Panc1 (cell line): ENCODE measurements at regions not wholly inside any gene's neighbourhood (a gene's known extent, or its start where the extent isn't known, plus 50 kb on each side); places are given as distances from the start of the nearest gene placed in this dataset.
A peak's percentile ranks its signal among the peaks of the same experiment; 100 is the strongest.

ENCODE experiments used
- ATAC-seq: fragments of 200-7000 bp; cut with Tn5 transposase; 2 replicates; pipeline ENCODE4 v1.9.1; 2020; ENCODE audit warnings: mild to moderate bottlenecking, moderate library complexity
- BruUV-seq: library from RNA; stranded (reverse); fragments of 400-500 nt; replicated peaks from 2 replicates; lab custom pipeline; 2021; lab: Mats Ljungman, UMichigan
- CTCF ChIA-PET: fragments of 300-600 bp; sonication (Branson Sonifier 250); formaldehyde crosslinking; loops from one replicate; lab custom pipeline; 2022; ENCODE audit warnings: antibody characterized with exemption; lab: Charles Lee
- POLR2A ChIA-PET: fragments of 300-600 bp; sonication (Branson Sonifier 250); formaldehyde crosslinking; loops from one replicate; lab custom pipeline; 2022; ENCODE audit warnings: antibody characterized with exemption; lab: Charles Lee
- DNase-seq: peaks from one replicate; pipeline ENCODE4 v3.0.0-alpha.2; 2010; ENCODE audit warnings: low read depth, low spot score
- H3K27ac ChIP-seq: 2 replicates; pipeline ENCODE4 v1.5.1; 2011; ENCODE audit warnings: mild to moderate bottlenecking, low read length, inconsistent platforms
- H3K27me3 ChIP-seq: fragments of 200-500 bp; sonication (Bioruptor generic); 2 replicates; pipeline ENCODE4 v1.6.0; 2014; ENCODE audit warnings: low read length, inconsistent platforms; ENCODE audit not compliant: control insufficient read depth, insufficient read depth
- H3K36me3 ChIP-seq: fragments of 200-500 bp; sonication (Bioruptor generic); 2 replicates; pipeline ENCODE4 v1.5.1; 2014; ENCODE audit warnings: inconsistent platforms, mild to moderate bottlenecking, low read length, moderate library complexity; ENCODE audit not compliant: control insufficient read depth, insufficient read depth
- H3K4me1 ChIP-seq: 2 replicates; pipeline ENCODE4 v1.5.1; 2011; ENCODE audit warnings: inconsistent platforms, mild to moderate bottlenecking, low read length, moderate library complexity; ENCODE audit not compliant: control insufficient read depth, insufficient read depth
- H3K4me3 ChIP-seq, 2 experiments: 2 replicates each; pipeline ENCODE4 v1.5.1; 2011 to 2012; ENCODE audit warnings: low read depth in 2 of 2, low read length in 2 of 2, mild to moderate bottlenecking in 2 of 2, inconsistent platforms in 1 of 2, moderate library complexity in 1 of 2
- H3K9me3 ChIP-seq: fragments of 200-500 bp; sonication (Bioruptor generic); 2 replicates; pipeline ENCODE4 v1.5.1; 2014; ENCODE audit warnings: low read depth, mild to moderate bottlenecking, inconsistent platforms, low read length, moderate library complexity; ENCODE audit not compliant: control insufficient read depth, insufficient read depth
- CTCF ChIP-seq: fragments of 450-650 bp; IDR thresholded peaks from 2 replicates; pipeline ENCODE4 v1.5.1; 2017; ENCODE audit warnings: mild to moderate bottlenecking
- POLR2AphosphoS5 ChIP-seq: IDR thresholded peaks from 2 replicates; pipeline ENCODE4 v1.6.1; 2012; ENCODE audit warnings: mild to moderate bottlenecking, low read depth, low read length, moderate library complexity
- SIN3A ChIP-seq: IDR thresholded peaks from 2 replicates; pipeline ENCODE4 v1.6.1; 2012; ENCODE audit warnings: low read depth, mild to moderate bottlenecking, low read length, moderate library complexity, borderline replicate concordance; ENCODE audit not compliant: insufficient read depth
- TCF7L2 ChIP-seq: IDR thresholded peaks from 2 replicates; pipeline ENCODE4 v1.6.1; 2011; ENCODE audit warnings: mild to moderate bottlenecking, low read depth, low read length, inconsistent platforms
- in situ Hi-C: cut with HindIII; loops from 2 replicates; pipeline ENCODE4 v1.10.0; 2016; ENCODE audit warnings: low sequenced_read_pairs, low pct_unique_long_range_greater_than_20kb
- intact Hi-C: fragments of 100-400 bp; cut with micrococcal nuclease; formaldehyde crosslinking; loops from one replicate; pipeline ENCODE4 v1.10.0; 2022; ENCODE audit not compliant: unreplicated experiment
- TF ChIP-seq, protein P1 (sequence below), 2 experiments: IDR thresholded peaks; 2 replicates each; pipeline ENCODE4 v1.6.1; 2011 to 2012; ENCODE audit warnings: low read depth in 2 of 2, control low read depth in 1 of 2, low read length in 1 of 2, mild to moderate bottlenecking in 1 of 2, moderate library complexity in 1 of 2; ENCODE audit not compliant: insufficient read depth in 1 of 2

GRCh38 chr18:57210716-57211411, 64.0 kb downstream of the BOD1L2 start:
- Histone ChIP-seq H3K27me3 (no peaks in the 10 kb centered on the region), H3K4me3 (0 out of 4 replicates have a peak overlapping the region, but pooled peaks of 1 of the 2 experiments have one; percentile 11), H3K27ac (no peak overlapping the region), H3K36me3 (no peaks in the 10 kb centered on the region), H3K9me3 (no peaks in the 10 kb centered on the region), H3K4me1 (0 out of 2 replicates have a peak, but pooled peaks cover 3% of the 10 kb centered on the region)
- CTCF ChIA-PET: no interaction called here
- DNase-seq: no peak
- ATAC-seq: peak; percentile 77
- BruUV-seq: no TSS peak
- POLR2A ChIA-PET: no interaction called here
- TF ChIP-seq TCF7L2 (no peak), CTCF (no peak), SIN3A (no peak), POLR2AphosphoS5 (no peak)
- TF ChIP-seq, protein P1, sequence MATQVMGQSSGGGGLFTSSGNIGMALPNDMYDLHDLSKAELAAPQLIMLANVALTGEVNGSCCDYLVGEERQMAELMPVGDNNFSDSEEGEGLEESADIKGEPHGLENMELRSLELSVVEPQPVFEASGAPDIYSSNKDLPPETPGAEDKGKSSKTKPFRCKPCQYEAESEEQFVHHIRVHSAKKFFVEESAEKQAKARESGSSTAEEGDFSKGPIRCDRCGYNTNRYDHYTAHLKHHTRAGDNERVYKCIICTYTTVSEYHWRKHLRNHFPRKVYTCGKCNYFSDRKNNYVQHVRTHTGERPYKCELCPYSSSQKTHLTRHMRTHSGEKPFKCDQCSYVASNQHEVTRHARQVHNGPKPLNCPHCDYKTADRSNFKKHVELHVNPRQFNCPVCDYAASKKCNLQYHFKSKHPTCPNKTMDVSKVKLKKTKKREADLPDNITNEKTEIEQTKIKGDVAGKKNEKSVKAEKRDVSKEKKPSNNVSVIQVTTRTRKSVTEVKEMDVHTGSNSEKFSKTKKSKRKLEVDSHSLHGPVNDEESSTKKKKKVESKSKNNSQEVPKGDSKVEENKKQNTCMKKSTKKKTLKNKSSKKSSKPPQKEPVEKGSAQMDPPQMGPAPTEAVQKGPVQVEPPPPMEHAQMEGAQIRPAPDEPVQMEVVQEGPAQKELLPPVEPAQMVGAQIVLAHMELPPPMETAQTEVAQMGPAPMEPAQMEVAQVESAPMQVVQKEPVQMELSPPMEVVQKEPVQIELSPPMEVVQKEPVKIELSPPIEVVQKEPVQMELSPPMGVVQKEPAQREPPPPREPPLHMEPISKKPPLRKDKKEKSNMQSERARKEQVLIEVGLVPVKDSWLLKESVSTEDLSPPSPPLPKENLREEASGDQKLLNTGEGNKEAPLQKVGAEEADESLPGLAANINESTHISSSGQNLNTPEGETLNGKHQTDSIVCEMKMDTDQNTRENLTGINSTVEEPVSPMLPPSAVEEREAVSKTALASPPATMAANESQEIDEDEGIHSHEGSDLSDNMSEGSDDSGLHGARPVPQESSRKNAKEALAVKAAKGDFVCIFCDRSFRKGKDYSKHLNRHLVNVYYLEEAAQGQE (IDR thresholded peaks at IDR 0.05; ENCODE audit: insufficient read depth in 1 of 2, low read depth in 2 of 2, low read length in 1 of 2): no peak
- intact Hi-C loops (no loop called here), in situ Hi-C loops (no loop called here)

GRCh38 chr18:57211412-57211750, 64.5 kb downstream of the BOD1L2 start:
- Histone ChIP-seq H3K27me3 (no peaks in the 10 kb centered on the region), H3K9me3 (no peaks in the 10 kb centered on the region), H3K27ac (no peak overlapping the region), H3K4me1 (0 out of 2 replicates have a peak, but pooled peaks cover 3% of the 10 kb centered on the region), H3K4me3 (no peak overlapping the region), H3K36me3 (no peaks in the 10 kb centered on the region)
- POLR2A ChIA-PET: no interaction called here
- CTCF ChIA-PET: no interaction called here
- no peak for DNase-seq
- in situ Hi-C loops (no loop called here), intact Hi-C loops (no loop called here)
- TF ChIP-seq SIN3A (no peak), TCF7L2 (no peak), CTCF (no peak)
- TF ChIP-seq, protein P1 (IDR thresholded peaks at IDR 0.05; ENCODE audit: insufficient read depth in 1 of 2, low read depth in 2 of 2, low read length in 1 of 2): no peak
- ATAC-seq: no peak
- BruUV-seq: no TSS peak
